Endodermal cell (in vitro differentiated cells): ENCODE measurements at regions not wholly inside any gene's neighbourhood (a gene's known extent, or its start where the extent isn't known, plus 50 kb on each side); places are given as distances from the start of the nearest gene placed in this dataset.

Experiments
- DNase-seq: peaks from one replicate; pipeline ENCODE4 v3.0.0-alpha.2; 2017
- H3K27ac ChIP-seq: 2 replicates; pipeline ENCODE4 v1.5.1; 2013; ENCODE audit warnings: mild to moderate bottlenecking, low read depth, low read length, moderate library complexity
- H3K27me3 ChIP-seq: 2 replicates; pipeline ENCODE4 v1.6.1; 2013; ENCODE audit warnings: mild to moderate bottlenecking, low read length, moderate library complexity; ENCODE audit not compliant: insufficient read depth, control insufficient read depth, poor library complexity, severe bottlenecking
- H3K36me3 ChIP-seq: 2 replicates; pipeline ENCODE4 v1.7.0; 2013; ENCODE audit warnings: mild to moderate bottlenecking, low read length, moderate library complexity; ENCODE audit not compliant: control insufficient read depth, insufficient read depth
- H3K4me1 ChIP-seq: one replicate; pipeline ENCODE4 v1.7.0; 2013; ENCODE audit warnings: low read length; ENCODE audit not compliant: control insufficient read depth, insufficient read depth
- H3K4me3 ChIP-seq: 2 replicates; pipeline ENCODE4 v1.5.1; 2013; ENCODE audit warnings: mild to moderate bottlenecking, low read length, moderate library complexity
- H3K9ac ChIP-seq: 2 replicates; pipeline ENCODE4 v1.6.1; 2013; ENCODE audit warnings: mild to moderate bottlenecking, low read length, moderate library complexity; ENCODE audit not compliant: poor library complexity, severe bottlenecking; ENCODE audit errors: extremely low read depth
- H3K9me3 ChIP-seq: 2 replicates; pipeline ENCODE4 v1.6.1; 2013; ENCODE audit warnings: mild to moderate bottlenecking, low read length, moderate library complexity; ENCODE audit not compliant: control insufficient read depth
- H3K27ac Mint-ChIP-seq: 2 replicates; pipeline ENCODE4 v1.8.0; 2020; ENCODE audit warnings: mixed read lengths
- H3K27me3 Mint-ChIP-seq: 2 replicates; pipeline ENCODE4 v1.8.0; 2021; ENCODE audit warnings: mild to moderate bottlenecking, mixed read lengths; ENCODE audit not compliant: insufficient read depth
- H3K36me3 Mint-ChIP-seq: 2 replicates; pipeline ENCODE4 v1.8.0; 2020; ENCODE audit warnings: low read depth, mixed read lengths
- H3K4me1 Mint-ChIP-seq: 2 replicates; pipeline ENCODE4 v1.8.0; 2020; ENCODE audit warnings: mixed read lengths
- H3K4me3 Mint-ChIP-seq: 2 replicates; pipeline ENCODE4 v1.8.0; 2020; ENCODE audit warnings: mild to moderate bottlenecking, moderate library complexity, mixed read lengths
- H3K9me3 Mint-ChIP-seq: 2 replicates; pipeline ENCODE4 v1.8.0; 2020; ENCODE audit warnings: mild to moderate bottlenecking, mixed read lengths
- WGBS, 2 experiments: methylation state at CpG; one replicate each; pipeline versions ENCODE4 v1.1.5 to v1.1.7; 2013; ENCODE audit warnings: missing lambda C conversion rate in 2 of 2, mixed read lengths in 1 of 2; ENCODE audit not compliant: insufficient coverage in 1 of 2, insufficient read length in 1 of 2; 5-methylcytosine and 5-hydroxymethylcytosine counted together
- TF ChIP-seq, protein P1 (sequence below): fragments of 200-600 bp; sonication (generic); conservative IDR thresholded peaks from 2 replicates; pipeline ENCODE4 v1.5.0; 2021; ENCODE audit warnings: antibody characterized with exemption, mild to moderate bottlenecking

DNA sequence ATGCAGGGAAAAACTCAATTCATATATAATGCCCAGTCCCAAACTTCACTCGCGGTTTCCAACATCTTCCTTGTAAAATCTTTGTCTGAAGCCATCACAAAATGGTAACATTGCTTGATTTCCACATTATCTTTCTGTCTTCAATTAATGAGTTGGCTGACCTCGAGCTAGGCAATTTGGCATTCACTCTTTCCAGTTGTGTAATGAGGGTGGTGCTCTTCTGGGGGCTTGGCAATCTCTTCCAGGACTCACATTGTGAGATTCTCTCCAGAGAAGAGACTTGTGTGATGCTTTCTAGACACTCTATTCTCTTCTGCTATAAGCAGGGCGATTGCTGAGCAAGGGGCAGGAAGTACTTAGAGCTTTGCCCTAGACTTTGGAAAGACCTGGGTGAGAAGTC is 179.5 kb downstream of the JCAD start:
- H3K27me3 Mint-ChIP-seq, result no peaks in the 10 kb centered on the region
- no peak overlapping the region for H3K4me3 Mint-ChIP-seq
- Histone ChIP-seq H3K4me1 (no peaks in the 10 kb centered on the region), H3K9me3 (no peaks in the 10 kb centered on the region), H3K27me3 (no peaks in the 10 kb centered on the region), H3K27ac (no peak overlapping the region), H3K9ac (no peak overlapping the region), H3K4me3 (no peak overlapping the region), H3K36me3 (no peaks in the 10 kb centered on the region)
- no peak overlapping the region for H3K27ac Mint-ChIP-seq
- 91 to 96% methylated on average over 4 of the region's 4 CpGs for WGBS, 2 experiments
- H3K9me3 Mint-ChIP-seq, result no peaks in the 10 kb centered on the region
- no peaks in the 10 kb centered on the region for H3K36me3 Mint-ChIP-seq
- peaks cover 2% of the 10 kb centered on the region for H3K4me1 Mint-ChIP-seq
- DNase-seq, result no peak
- TF ChIP-seq, protein P1, sequence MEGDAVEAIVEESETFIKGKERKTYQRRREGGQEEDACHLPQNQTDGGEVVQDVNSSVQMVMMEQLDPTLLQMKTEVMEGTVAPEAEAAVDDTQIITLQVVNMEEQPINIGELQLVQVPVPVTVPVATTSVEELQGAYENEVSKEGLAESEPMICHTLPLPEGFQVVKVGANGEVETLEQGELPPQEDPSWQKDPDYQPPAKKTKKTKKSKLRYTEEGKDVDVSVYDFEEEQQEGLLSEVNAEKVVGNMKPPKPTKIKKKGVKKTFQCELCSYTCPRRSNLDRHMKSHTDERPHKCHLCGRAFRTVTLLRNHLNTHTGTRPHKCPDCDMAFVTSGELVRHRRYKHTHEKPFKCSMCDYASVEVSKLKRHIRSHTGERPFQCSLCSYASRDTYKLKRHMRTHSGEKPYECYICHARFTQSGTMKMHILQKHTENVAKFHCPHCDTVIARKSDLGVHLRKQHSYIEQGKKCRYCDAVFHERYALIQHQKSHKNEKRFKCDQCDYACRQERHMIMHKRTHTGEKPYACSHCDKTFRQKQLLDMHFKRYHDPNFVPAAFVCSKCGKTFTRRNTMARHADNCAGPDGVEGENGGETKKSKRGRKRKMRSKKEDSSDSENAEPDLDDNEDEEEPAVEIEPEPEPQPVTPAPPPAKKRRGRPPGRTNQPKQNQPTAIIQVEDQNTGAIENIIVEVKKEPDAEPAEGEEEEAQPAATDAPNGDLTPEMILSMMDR, result no peak

DNA sequence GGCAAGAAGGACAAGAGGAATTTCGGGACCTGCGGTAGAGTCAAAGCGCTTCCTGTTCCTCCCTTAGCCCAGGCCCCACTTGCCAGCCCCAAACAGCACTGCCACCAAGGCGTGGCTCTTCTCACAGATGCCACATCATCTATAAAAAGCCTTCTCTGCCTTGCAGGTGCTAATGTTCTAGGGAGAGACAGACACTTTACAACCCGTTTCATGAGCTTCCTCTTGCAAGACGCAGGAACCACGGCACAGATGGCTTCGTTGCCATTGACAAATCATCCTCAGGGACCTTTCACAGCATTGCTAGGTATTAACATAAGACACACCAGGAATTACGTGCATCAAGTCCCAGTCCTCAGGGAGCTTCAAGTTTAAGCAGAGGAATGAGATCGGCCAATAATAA is 180.9 kb downstream of the JCAD start:
- WGBS, 2 experiments, result 97% methylated on average over 6 to 9 of the region's 10 CpGs
- Mint-ChIP-seq H3K27me3 (no peaks in the 10 kb centered on the region), H3K36me3 (no peaks in the 10 kb centered on the region), H3K4me3 (no peak overlapping the region), H3K4me1 (peaks cover 2% of the 10 kb centered on the region), H3K27ac (no peak overlapping the region), H3K9me3 (no peaks in the 10 kb centered on the region)
- TF ChIP-seq, protein P1, result no peak
- no peaks in the 10 kb centered on the region for H3K4me1 ChIP-seq
- H3K4me3 ChIP-seq, result no peak overlapping the region
- no peaks in the 10 kb centered on the region for H3K27me3 ChIP-seq
- H3K27ac ChIP-seq, result no peak overlapping the region
- H3K9ac ChIP-seq, result no peak overlapping the region
- H3K36me3 ChIP-seq, result no peaks in the 10 kb centered on the region
- no peaks in the 10 kb centered on the region for H3K9me3 ChIP-seq
- no peak for DNase-seq

DNA sequence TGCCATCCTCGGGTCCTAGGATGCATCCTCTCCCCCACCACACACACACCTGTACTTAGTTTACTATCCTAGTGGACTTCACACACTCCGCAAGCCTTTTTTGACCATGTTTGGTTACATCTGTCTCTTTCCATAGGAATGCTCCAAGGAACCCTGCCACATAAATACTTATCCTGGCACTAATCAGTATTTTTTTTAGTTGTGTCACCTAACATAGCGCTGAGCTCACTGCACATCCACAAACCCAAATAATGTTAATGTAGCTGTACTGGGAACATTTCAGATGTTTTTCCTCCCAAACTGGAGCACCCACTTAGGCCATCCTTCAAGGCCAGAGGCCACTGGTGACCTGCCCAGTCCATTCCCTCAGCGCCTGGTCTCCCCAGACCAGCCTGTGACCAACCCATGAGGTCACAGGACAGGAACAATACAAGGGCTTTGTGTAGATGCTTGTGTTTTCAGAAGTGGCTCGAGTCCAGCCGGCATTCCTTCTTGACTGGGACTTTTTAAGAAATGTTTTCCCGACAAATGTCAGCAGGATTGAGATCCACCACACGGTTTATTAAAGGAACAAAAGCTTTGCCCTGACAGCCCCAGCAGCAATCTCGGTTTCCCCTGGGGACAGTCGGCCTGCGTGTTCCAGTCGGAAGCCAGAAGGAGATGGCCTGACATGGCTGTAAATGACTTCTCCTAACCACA is 181.4 kb downstream of the JCAD start:
- H3K4me1 Mint-ChIP-seq, result peaks cover 2% of the 10 kb centered on the region
- no peak overlapping the region for H3K4me3 Mint-ChIP-seq
- no peaks in the 10 kb centered on the region for H3K36me3 Mint-ChIP-seq
- no peaks in the 10 kb centered on the region for H3K4me1 ChIP-seq
- H3K9ac ChIP-seq, result no peak overlapping the region
- no peak overlapping the region for H3K4me3 ChIP-seq
- no peaks in the 10 kb centered on the region for H3K27me3 ChIP-seq
- WGBS, 2 experiments, result 90 to 92% methylated on average over 11 to 12 of the region's 12 CpGs
- no peaks in the 10 kb centered on the region for H3K9me3 ChIP-seq
- TF ChIP-seq, protein P1, result no peak
- no peak for DNase-seq
- no peaks in the 10 kb centered on the region for H3K36me3 ChIP-seq
- H3K27ac Mint-ChIP-seq, result no peak overlapping the region
- H3K27ac ChIP-seq, result no peak overlapping the region
- no peaks in the 10 kb centered on the region for H3K9me3 Mint-ChIP-seq
- no peaks in the 10 kb centered on the region for H3K27me3 Mint-ChIP-seq
